DND-41 (cell line): ENCODE measurements at regions not wholly inside any gene's neighbourhood (a gene's known extent, or its start where the extent isn't known, plus 50 kb on each side); places are given as distances from the start of the nearest gene placed in this dataset.

Experiments
- ATAC-seq: fragments of 200-7000 bp; cut with Tn5 transposase; 3 replicates; pipeline ENCODE4 v1.9.1; 2021; ENCODE audit warnings: low read depth; ENCODE audit not compliant: insufficient read depth
- DNase-seq: peaks from one replicate; pipeline ENCODE4 v3.0.0-alpha.2; 2020
- H2AFZ ChIP-seq: 2 replicates; pipeline ENCODE4 v1.6.0; 2012; ENCODE audit warnings: low read depth, low read length
- H3K27ac ChIP-seq: 2 replicates; pipeline ENCODE4 v1.5.1; 2012; ENCODE audit warnings: low read length, inconsistent platforms
- H3K27me3 ChIP-seq: fragments of 200-600 bp; sonication (generic); 2 replicates; pipeline ENCODE4 v1.6.0; 2012; ENCODE audit warnings: low read length, mild to moderate bottlenecking, inconsistent platforms; ENCODE audit not compliant: insufficient read depth, poor library complexity
- H3K36me3 ChIP-seq: 2 replicates; pipeline ENCODE4 v1.5.1; 2012; ENCODE audit warnings: low read length, inconsistent platforms; ENCODE audit not compliant: insufficient read depth
- H3K4me1 ChIP-seq: 2 replicates; pipeline ENCODE4 v1.5.1; 2012; ENCODE audit warnings: mild to moderate bottlenecking, low read length; ENCODE audit not compliant: insufficient read depth
- H3K4me2 ChIP-seq: 2 replicates; pipeline ENCODE4 v1.6.0; 2012; ENCODE audit warnings: mild to moderate bottlenecking, moderate library complexity, low read length, inconsistent platforms; ENCODE audit not compliant: insufficient read depth
- H3K4me3 ChIP-seq, 2 experiments: fragments of 200-600 bp in 1 of 2; shearing (Covaris generic) in 1 of 2; 2 replicates each; pipeline ENCODE4 v1.5.1; 2012 to 2016; ENCODE audit warnings: inconsistent platforms in 2 of 2, low read length in 2 of 2, mild to moderate bottlenecking in 2 of 2, low read depth in 1 of 2, moderate library complexity in 1 of 2
- H3K79me2 ChIP-seq: 2 replicates; pipeline ENCODE4 v1.6.0; 2012; ENCODE audit warnings: low read length, inconsistent platforms; ENCODE audit not compliant: insufficient read depth
- H3K9ac ChIP-seq: 2 replicates; pipeline ENCODE4 v1.6.0; 2012; ENCODE audit warnings: low read depth, mild to moderate bottlenecking, inconsistent platforms, low read length, moderate library complexity
- H3K9me3 ChIP-seq: 2 replicates; pipeline ENCODE4 v1.5.1; 2012; ENCODE audit warnings: low read length, moderate library complexity, mild to moderate bottlenecking, inconsistent platforms; ENCODE audit not compliant: insufficient read depth, severe bottlenecking
- H4K20me1 ChIP-seq: 2 replicates; pipeline ENCODE4 v1.6.0; 2012; ENCODE audit warnings: low read length; ENCODE audit not compliant: insufficient read depth
- EZH2 ChIP-seq: IDR thresholded peaks from 3 replicates; pipeline ENCODE4 v1.6.1; 2012; ENCODE audit warnings: borderline replicate concordance, low read depth, mild to moderate bottlenecking, moderate library complexity, low read length, inconsistent platforms; ENCODE audit not compliant: severe bottlenecking
- TF ChIP-seq, protein P1 (sequence below): IDR thresholded peaks from 2 replicates; pipeline ENCODE4 v1.5.1; 2012; ENCODE audit warnings: borderline replicate concordance, low read length, moderate library complexity, mild to moderate bottlenecking; ENCODE audit not compliant: poor library complexity, severe bottlenecking; ENCODE audit errors: extremely low read depth

- TF ChIP-seq EZH2, result no peak
- TF ChIP-seq, protein P1, sequence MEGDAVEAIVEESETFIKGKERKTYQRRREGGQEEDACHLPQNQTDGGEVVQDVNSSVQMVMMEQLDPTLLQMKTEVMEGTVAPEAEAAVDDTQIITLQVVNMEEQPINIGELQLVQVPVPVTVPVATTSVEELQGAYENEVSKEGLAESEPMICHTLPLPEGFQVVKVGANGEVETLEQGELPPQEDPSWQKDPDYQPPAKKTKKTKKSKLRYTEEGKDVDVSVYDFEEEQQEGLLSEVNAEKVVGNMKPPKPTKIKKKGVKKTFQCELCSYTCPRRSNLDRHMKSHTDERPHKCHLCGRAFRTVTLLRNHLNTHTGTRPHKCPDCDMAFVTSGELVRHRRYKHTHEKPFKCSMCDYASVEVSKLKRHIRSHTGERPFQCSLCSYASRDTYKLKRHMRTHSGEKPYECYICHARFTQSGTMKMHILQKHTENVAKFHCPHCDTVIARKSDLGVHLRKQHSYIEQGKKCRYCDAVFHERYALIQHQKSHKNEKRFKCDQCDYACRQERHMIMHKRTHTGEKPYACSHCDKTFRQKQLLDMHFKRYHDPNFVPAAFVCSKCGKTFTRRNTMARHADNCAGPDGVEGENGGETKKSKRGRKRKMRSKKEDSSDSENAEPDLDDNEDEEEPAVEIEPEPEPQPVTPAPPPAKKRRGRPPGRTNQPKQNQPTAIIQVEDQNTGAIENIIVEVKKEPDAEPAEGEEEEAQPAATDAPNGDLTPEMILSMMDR, result no peak
- no peaks in the 10 kb centered on the region for H3K4me1 ChIP-seq
- no peak overlapping the region for H3K9ac ChIP-seq
- ATAC-seq (no peak), DNase-seq (no peak)
- H3K27ac ChIP-seq, result no peak overlapping the region
- H3K9me3 ChIP-seq, result no peaks in the 10 kb centered on the region
- no peaks in the 10 kb centered on the region for H3K27me3 ChIP-seq
- no peaks in the 10 kb centered on the region for H4K20me1 ChIP-seq
- no peak overlapping the region for H3K4me2 ChIP-seq
- no peaks in the 10 kb centered on the region for H3K36me3 ChIP-seq
- no peaks in the 10 kb centered on the region for H3K79me2 ChIP-seq
- no peak overlapping the region for H2AFZ ChIP-seq
- no peak overlapping the region for H3K4me3 ChIP-seq
These were observed 262.3 kb downstream of the RWDD3 start for GRCh38 chr1:95496307-95496706.

GRCh38 chr1:95496773-95497172 lies 262.8 kb downstream of the RWDD3 start:
- DNase-seq (no peak), ATAC-seq (no peak)
- Histone ChIP-seq H3K4me1 (no peaks in the 10 kb centered on the region), H3K9me3 (no peaks in the 10 kb centered on the region), H2AFZ (no peak overlapping the region), H3K4me3 (no peak overlapping the region), H4K20me1 (no peaks in the 10 kb centered on the region), H3K9ac (no peak overlapping the region), H3K4me2 (no peak overlapping the region), H3K27me3 (no peaks in the 10 kb centered on the region), H3K36me3 (no peaks in the 10 kb centered on the region), H3K79me2 (no peaks in the 10 kb centered on the region), H3K27ac (no peak overlapping the region)
- TF ChIP-seq, protein P1, result no peak
- no peak for TF ChIP-seq EZH2

GRCh38 chr1:95497566-95497965 lies 263.6 kb downstream of the RWDD3 start:
- Histone ChIP-seq H3K27ac (no peak overlapping the region), H4K20me1 (no peaks in the 10 kb centered on the region), H3K9ac (no peak overlapping the region), H3K9me3 (no peaks in the 10 kb centered on the region), H3K36me3 (no peaks in the 10 kb centered on the region), H3K27me3 (no peaks in the 10 kb centered on the region), H3K4me3 (no peak overlapping the region), H3K79me2 (no peaks in the 10 kb centered on the region), H2AFZ (no peak overlapping the region), H3K4me1 (no peaks in the 10 kb centered on the region), H3K4me2 (no peak overlapping the region)
- ATAC-seq (no peak), DNase-seq (no peak)
- TF ChIP-seq EZH2, result no peak
- TF ChIP-seq, protein P1, result no peak

DNA sequence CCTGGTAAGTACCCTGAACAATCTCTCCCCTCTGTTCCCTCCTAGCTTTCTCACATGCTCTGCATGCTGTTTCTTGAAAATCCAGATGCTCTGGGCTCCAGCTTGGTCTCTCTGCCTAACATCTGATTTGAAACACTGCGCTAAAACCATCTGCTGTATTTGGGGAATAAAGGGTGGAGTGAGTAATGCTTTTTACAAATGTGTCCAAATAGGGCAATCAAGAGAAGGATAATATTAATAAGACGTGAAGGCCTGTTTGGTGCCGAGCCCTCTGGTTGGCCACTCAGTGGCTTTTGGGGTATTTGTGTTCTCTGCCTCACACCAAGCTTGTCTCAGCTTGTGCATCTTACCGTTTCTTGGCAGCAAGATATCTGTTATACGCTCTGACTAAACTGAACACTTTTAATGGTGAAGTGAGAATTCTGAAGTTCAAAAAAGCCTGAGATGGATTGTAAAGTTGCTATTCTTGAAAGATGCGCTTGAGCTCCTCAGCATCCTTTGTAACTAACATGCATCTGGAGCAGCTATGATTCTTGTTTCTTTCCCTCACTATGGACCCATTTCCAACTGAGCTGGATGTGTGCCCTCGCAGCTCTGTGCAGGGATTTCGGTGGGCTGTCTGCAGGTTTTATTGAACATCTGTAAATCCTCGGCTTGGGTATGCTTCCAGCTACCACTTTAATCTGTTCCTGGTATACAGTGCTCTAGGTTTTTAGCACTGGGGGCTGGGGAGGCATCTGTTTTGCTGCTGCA lies 269.4 kb downstream of the RWDD3 start:
- H3K27me3 ChIP-seq, result no peaks in the 10 kb centered on the region
- TF ChIP-seq, protein P1, result no peak
- TF ChIP-seq EZH2, result no peak

More for the DNA sequence above, 269.4 kb downstream of the RWDD3 start:
- ATAC-seq, result no peak
- Histone ChIP-seq H3K79me2 (no peaks in the 10 kb centered on the region), H4K20me1 (no peaks in the 10 kb centered on the region), H3K9ac (no peak overlapping the region), H3K27ac (no peak overlapping the region), H3K9me3 (no peaks in the 10 kb centered on the region), H3K36me3 (no peaks in the 10 kb centered on the region), H2AFZ (no peak overlapping the region), H3K4me3 (no peak overlapping the region), H3K4me1 (no peaks in the 10 kb centered on the region), H3K4me2 (no peak overlapping the region)
- DNase-seq, result no peak
